ENCODE measurements at regions not wholly inside any gene's neighbourhood (a gene's known extent, or its start where the extent isn't known, plus 50 kb on each side); places are given as distances from the start of the nearest gene placed in this dataset.

DNA sequence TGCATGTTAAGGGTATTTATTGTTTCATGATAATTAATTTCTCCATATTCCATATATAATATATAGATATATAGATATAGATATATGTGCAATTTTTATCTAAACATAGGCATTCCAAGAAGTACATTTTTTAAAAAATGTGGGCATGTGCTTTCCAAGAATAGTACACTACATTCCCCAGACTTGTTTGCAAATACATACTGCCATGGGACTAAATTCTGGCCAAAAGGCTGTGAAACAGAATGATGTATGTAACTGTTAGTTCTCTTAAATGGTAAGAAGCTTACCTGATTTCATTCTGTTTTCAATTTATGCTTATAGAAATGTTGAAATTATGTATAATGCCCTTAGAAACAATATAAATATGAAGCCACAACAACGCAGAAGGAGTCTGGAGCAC is 503.2 kb upstream of the SPRY2 start:
- Histone ChIP-seq H3K4me1 (ENCODE audit: control insufficient read depth in 2 of 3, insufficient read depth in 2 of 3, low read depth in 1 of 3, low read length in 3 of 3) (no peaks in the 10 kb centered on the region), H3K27me3 (ENCODE audit: control insufficient read depth, insufficient read depth, low read length) (no peaks in the 10 kb centered on the region), H3K4me3 (ENCODE audit: low read length in 3 of 3) (no peak overlapping the region), H3K9me3 (ENCODE audit: control insufficient read depth in 2 of 3, insufficient read depth in 1 of 3, low read length in 3 of 3) (no peaks in the 10 kb centered on the region), H3K36me3 (ENCODE audit: control insufficient read depth in 2 of 3, insufficient read depth in 3 of 3, low read length in 3 of 3) (no peaks in the 10 kb centered on the region), H3K27ac (ENCODE audit: low read depth in 2 of 2, low read length in 2 of 2) (no peak overlapping the region), H3K9ac (ENCODE audit: low read length in 3 of 3) (no peak overlapping the region)
- DNase-seq (no peak), FAIRE-seq (no peak)
- TF ChIP-seq, protein P1, sequence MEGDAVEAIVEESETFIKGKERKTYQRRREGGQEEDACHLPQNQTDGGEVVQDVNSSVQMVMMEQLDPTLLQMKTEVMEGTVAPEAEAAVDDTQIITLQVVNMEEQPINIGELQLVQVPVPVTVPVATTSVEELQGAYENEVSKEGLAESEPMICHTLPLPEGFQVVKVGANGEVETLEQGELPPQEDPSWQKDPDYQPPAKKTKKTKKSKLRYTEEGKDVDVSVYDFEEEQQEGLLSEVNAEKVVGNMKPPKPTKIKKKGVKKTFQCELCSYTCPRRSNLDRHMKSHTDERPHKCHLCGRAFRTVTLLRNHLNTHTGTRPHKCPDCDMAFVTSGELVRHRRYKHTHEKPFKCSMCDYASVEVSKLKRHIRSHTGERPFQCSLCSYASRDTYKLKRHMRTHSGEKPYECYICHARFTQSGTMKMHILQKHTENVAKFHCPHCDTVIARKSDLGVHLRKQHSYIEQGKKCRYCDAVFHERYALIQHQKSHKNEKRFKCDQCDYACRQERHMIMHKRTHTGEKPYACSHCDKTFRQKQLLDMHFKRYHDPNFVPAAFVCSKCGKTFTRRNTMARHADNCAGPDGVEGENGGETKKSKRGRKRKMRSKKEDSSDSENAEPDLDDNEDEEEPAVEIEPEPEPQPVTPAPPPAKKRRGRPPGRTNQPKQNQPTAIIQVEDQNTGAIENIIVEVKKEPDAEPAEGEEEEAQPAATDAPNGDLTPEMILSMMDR (IDR thresholded peaks at IDR 0.05; ENCODE audit: borderline replicate concordance, extremely low read depth, insufficient read depth) = no peak
- intact Hi-C loops (cut with DNase I) = no loop called here

DNA sequence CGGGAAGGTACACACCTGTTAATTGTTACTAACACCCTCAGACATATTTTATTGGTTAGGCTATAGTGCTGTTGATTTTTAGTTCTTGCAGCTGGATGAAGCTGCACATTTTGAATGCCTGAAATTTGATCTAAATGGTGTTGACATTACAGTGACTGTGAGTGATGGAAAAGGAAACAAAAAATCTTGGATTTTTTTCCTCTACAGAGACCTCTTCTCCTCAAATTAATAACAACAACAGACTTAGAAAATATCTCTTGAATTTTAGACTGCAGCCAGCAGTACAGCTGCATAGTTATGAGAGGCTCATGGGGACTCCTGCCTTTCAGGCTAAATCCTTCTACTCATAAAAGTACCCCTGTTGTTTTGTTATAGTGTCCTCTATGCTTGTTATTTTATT is 500.5 kb upstream of the SPRY2 start:
- no peak overlapping the region for H3K27ac ChIP-seq (ENCODE audit: low read depth in 2 of 2, low read length in 2 of 2)
- TF ChIP-seq, protein P1 (IDR thresholded peaks at IDR 0.05; ENCODE audit: borderline replicate concordance, extremely low read depth, insufficient read depth) = no peak
- no peaks in the 10 kb centered on the region for H3K4me1 ChIP-seq (ENCODE audit: control insufficient read depth in 2 of 3, insufficient read depth in 2 of 3, low read depth in 1 of 3, low read length in 3 of 3)
- H3K36me3 ChIP-seq (ENCODE audit: control insufficient read depth in 2 of 3, insufficient read depth in 3 of 3, low read length in 3 of 3) = no peaks in the 10 kb centered on the region
- H3K9me3 ChIP-seq (ENCODE audit: control insufficient read depth in 2 of 3, insufficient read depth in 1 of 3, low read length in 3 of 3) = peaks cover 0 to 4% (median 2%) of the 10 kb centered on the region in 3 donors
- no peaks in the 10 kb centered on the region for H3K27me3 ChIP-seq (ENCODE audit: control insufficient read depth, insufficient read depth, low read length)
- DNase-seq (peak in 2 of 5 donors; percentile 25 to 45), FAIRE-seq (no peak)
- H3K9ac ChIP-seq (ENCODE audit: low read length in 3 of 3) = no peak overlapping the region
- H3K4me3 ChIP-seq (ENCODE audit: low read length in 3 of 3) = no peak overlapping the region
- intact Hi-C loops (cut with DNase I) = no loop called here

DNA sequence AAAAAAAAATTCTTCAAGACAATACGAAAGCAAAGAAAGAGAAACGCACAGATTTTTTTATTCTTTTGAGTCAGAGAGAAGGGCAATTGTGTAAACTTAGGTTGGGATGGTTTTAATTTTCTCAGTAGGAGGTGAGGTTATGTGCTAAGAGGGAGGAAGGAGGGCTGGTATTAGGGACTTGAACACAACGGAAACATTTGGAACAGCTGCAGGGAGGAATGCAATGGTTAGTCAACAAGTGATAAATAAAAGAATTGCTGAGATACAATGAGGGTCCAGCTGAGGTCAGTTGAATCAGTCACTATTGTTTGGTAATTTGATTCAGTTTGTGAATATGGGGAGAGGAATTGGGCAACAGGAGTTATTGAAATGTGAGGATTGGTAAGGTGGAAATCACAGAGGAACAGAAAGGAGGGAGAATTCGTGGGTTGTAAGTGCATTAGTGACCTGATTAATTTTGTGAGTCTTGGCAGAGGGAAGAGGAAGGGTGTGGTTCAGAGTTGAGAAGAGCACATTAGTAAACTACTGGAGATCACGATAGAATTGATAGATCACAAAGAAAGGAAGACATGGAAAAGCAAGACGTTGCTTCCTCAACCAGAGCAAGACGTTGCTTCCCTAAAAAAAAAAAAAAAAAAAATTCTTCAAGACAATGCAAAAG is 499.5 kb upstream of the SPRY2 start:
- no peak for FAIRE-seq
- Histone ChIP-seq H3K9me3 (ENCODE audit: control insufficient read depth in 2 of 3, insufficient read depth in 1 of 3, low read length in 3 of 3) (peaks cover 0 to 4% (median 2%) of the 10 kb centered on the region in 3 donors), H3K4me1 (ENCODE audit: control insufficient read depth in 2 of 3, insufficient read depth in 2 of 3, low read depth in 1 of 3, low read length in 3 of 3) (no peaks in the 10 kb centered on the region), H3K27me3 (ENCODE audit: control insufficient read depth, insufficient read depth, low read length) (no peaks in the 10 kb centered on the region), H3K4me3 (ENCODE audit: low read length in 3 of 3) (no peak overlapping the region), H3K9ac (ENCODE audit: low read length in 3 of 3) (no peak overlapping the region), H3K36me3 (ENCODE audit: control insufficient read depth in 2 of 3, insufficient read depth in 3 of 3, low read length in 3 of 3) (no peaks in the 10 kb centered on the region), H3K27ac (ENCODE audit: low read depth in 2 of 2, low read length in 2 of 2) (no peak overlapping the region)
- peak in 1 of 5 donors; percentile 15 for DNase-seq
- intact Hi-C loops (cut with DNase I) = no loop called here
- TF ChIP-seq, protein P1 (IDR thresholded peaks at IDR 0.05; ENCODE audit: borderline replicate concordance, extremely low read depth, insufficient read depth) = no peak

DNA sequence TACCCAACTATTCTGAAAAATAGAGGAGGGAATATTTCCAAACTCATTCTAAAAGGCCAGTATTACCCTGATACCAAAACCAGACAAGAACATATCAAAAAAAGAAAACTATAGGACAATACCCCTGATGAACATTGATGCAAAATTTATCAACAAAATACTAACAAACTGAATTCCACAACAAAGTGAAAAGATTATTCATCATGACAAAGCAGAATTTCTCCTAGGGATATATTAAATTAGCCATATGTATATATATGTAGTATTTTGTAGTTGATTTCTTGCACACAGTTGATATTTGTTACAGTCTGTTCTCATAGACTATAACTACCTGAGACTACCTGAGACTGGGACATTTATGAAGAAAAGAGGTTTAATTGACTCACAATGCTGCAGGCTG is 495.0 kb upstream of the SPRY2 start:
- no peak overlapping the region for H3K27ac ChIP-seq (ENCODE audit: low read depth in 2 of 2, low read length in 2 of 2)
- no peaks in the 10 kb centered on the region for H3K4me1 ChIP-seq (ENCODE audit: control insufficient read depth in 2 of 3, insufficient read depth in 2 of 3, low read depth in 1 of 3, low read length in 3 of 3)
- intact Hi-C loops (cut with DNase I) = no loop called here
- DNase-seq (no peak), FAIRE-seq (no peak)
- H3K9me3 ChIP-seq (ENCODE audit: control insufficient read depth in 2 of 3, insufficient read depth in 1 of 3, low read length in 3 of 3) = peaks cover 0 to 8% (median 2%) of the 10 kb centered on the region in 3 donors
- TF ChIP-seq, protein P1 (IDR thresholded peaks at IDR 0.05; ENCODE audit: borderline replicate concordance, extremely low read depth, insufficient read depth) = no peak
- no peaks in the 10 kb centered on the region for H3K27me3 ChIP-seq (ENCODE audit: control insufficient read depth, insufficient read depth, low read length)
- H3K4me3 ChIP-seq (ENCODE audit: low read length in 3 of 3) = no peak overlapping the region
- H3K9ac ChIP-seq (ENCODE audit: low read length in 3 of 3) = no peak overlapping the region
- no peaks in the 10 kb centered on the region for H3K36me3 ChIP-seq (ENCODE audit: control insufficient read depth in 2 of 3, insufficient read depth in 3 of 3, low read length in 3 of 3)
